HepG2 (cell line): ENCODE measurements at regions not wholly inside any gene's neighbourhood (a gene's known extent, or its start where the extent isn't known, plus 50 kb on each side); places are given as distances from the start of the nearest gene placed in this dataset.

Experiments
- ATAC-seq: fragments of 200-7000 bp; cut with Tn5 transposase; 3 replicates; pipeline ENCODE4 v1.9.1; 2020; ENCODE audit warnings: mild to moderate bottlenecking, moderate library complexity
- BruUV-seq: library from RNA; stranded (reverse); fragments of 400-500 nt; replicated peaks from 2 replicates; lab custom pipeline; 2021; lab: Mats Ljungman, UMichigan
- CTCF ChIA-PET: fragments of 300-600 bp; formaldehyde crosslinking; extraction: SDS; loops from one replicate; lab custom pipeline; 2021; ENCODE audit warnings: low total read pairs, inconsistent platforms, low intra/inter-chr PET ratio; lab: Yijun Ruan, JAX
- POLR2A ChIA-PET: fragments of 350-600 bp; sonication (Branson Sonifier 250); formaldehyde crosslinking; loops from one replicate; lab custom pipeline; 2020; ENCODE audit warnings: antibody characterized with exemption, inconsistent platforms; lab: Yijun Ruan, JAX
- DNase-seq: peaks from one replicate; pipeline ENCODE4 v3.0.0-alpha.2; 2015; ENCODE audit warnings: low spot score
- FAIRE-seq: peaks from 3 replicates; lab custom pipeline; 2011; peaks lifted over from hg19 to GRCh38; lab: Jason Lieb, UNC
- H2AFZ ChIP-seq: one replicate; pipeline ENCODE4 v1.6.1; 2011; ENCODE audit warnings: low read length, inconsistent platforms
- H3K27ac ChIP-seq: fragments of 300-600 bp; 3 replicates; pipeline ENCODE4 v1.8.0; 2011; ENCODE audit warnings: mixed run types, mild to moderate bottlenecking, mixed read lengths, low read length, inconsistent platforms; ENCODE audit not compliant: insufficient read depth; ENCODE audit errors: extremely low read length
- H3K27me3 ChIP-seq, 2 experiments: fragments of 200-600 bp in 1 of 2; 2 replicates in 1 of 2; 3 replicates in 1 of 2; pipeline versions ENCODE4 v1.6.0 to v1.8.0; 2011; ENCODE audit warnings: low read length in 2 of 2, mild to moderate bottlenecking in 2 of 2, moderate library complexity in 2 of 2, inconsistent platforms in 1 of 2; ENCODE audit not compliant: insufficient read depth in 2 of 2, control insufficient read depth in 1 of 2
- H3K36me3 ChIP-seq, 2 experiments: fragments of 200-600 bp in 1 of 2; replicated peaks in 1 of 2; 2 replicates in 1 of 2; 3 replicates in 1 of 2; pipeline versions ENCODE4 v1.5.1 to v1.8.0; 2011; ENCODE audit warnings: low read length in 2 of 2, inconsistent platforms in 1 of 2; ENCODE audit not compliant: insufficient read depth in 2 of 2, control insufficient read depth in 1 of 2
- H3K4me1 ChIP-seq: 2 replicates; pipeline ENCODE4 v1.5.1; 2012; ENCODE audit warnings: low read length, inconsistent platforms; ENCODE audit not compliant: insufficient read depth
- H3K4me2 ChIP-seq: 2 replicates; pipeline ENCODE4 v1.6.0; 2011; ENCODE audit warnings: low read depth, low read length, inconsistent platforms
- H3K4me3 ChIP-seq, 3 experiments: fragments of 200-600 bp in 1 of 3; sonication (generic), shearing (Covaris generic) in 1 of 3; replicated peaks in 1 of 3; 2 replicates each; pipeline ENCODE4 v1.5.1; 2011 to 2016; ENCODE audit warnings: low read length in 3 of 3, inconsistent platforms in 2 of 3, low read depth in 2 of 3, mild to moderate bottlenecking in 2 of 3, control low read depth in 1 of 3, mixed read lengths in 1 of 3; ENCODE audit not compliant: insufficient read depth in 1 of 3
- H3K79me2 ChIP-seq: one replicate; pipeline ENCODE4 v1.6.1; 2011; ENCODE audit warnings: low read length, inconsistent platforms; ENCODE audit not compliant: insufficient read depth
- H3K9ac ChIP-seq: 2 replicates; pipeline ENCODE4 v1.6.0; 2011; ENCODE audit warnings: mild to moderate bottlenecking, low read depth, low read length, inconsistent platforms; ENCODE audit not compliant: insufficient read depth
- H3K9me3 ChIP-seq: 2 replicates; pipeline ENCODE4 v1.5.1; 2012; ENCODE audit warnings: mild to moderate bottlenecking, low read length
- H4K20me1 ChIP-seq: 2 replicates; pipeline ENCODE4 v1.6.0; 2011; ENCODE audit warnings: inconsistent platforms, mild to moderate bottlenecking, low read length, moderate library complexity; ENCODE audit not compliant: insufficient read depth
- BCLAF1 ChIP-seq: fragments of 450-650 bp; IDR thresholded peaks from 2 replicates; pipeline ENCODE4 v1.6.1; 2017; ENCODE audit warnings: mild to moderate bottlenecking
- CEBPB ChIP-seq: IDR thresholded peaks from 2 replicates; pipeline ENCODE4 v1.6.1; 2011; ENCODE audit warnings: low read depth, low read length, improper control_type of control experiment, borderline replicate concordance
- ELF4 ChIP-seq: sonication (generic); formaldehyde crosslinking; IDR thresholded peaks from 2 replicates; pipeline ENCODE4 v1.5.0; 2020; ENCODE audit warnings: missing genetic modification reagents, mild to moderate bottlenecking, moderate library complexity, borderline replicate concordance
- MXD4 ChIP-seq: IDR thresholded peaks from 2 replicates; pipeline ENCODE4 v1.6.1; 2016; ENCODE audit warnings: mild to moderate bottlenecking, missing biosample characterization, missing genetic modification reagents
- MZF1 ChIP-seq: sonication (generic); formaldehyde crosslinking; IDR thresholded peaks from 2 replicates; pipeline ENCODE4 v1.8.1; 2023; ENCODE audit warnings: mild to moderate bottlenecking, missing genetic modification reagents, borderline replicate concordance
- NFE2 ChIP-seq: sonication (generic); formaldehyde crosslinking; IDR thresholded peaks from 2 replicates; pipeline ENCODE4 v1.4.0; 2020; ENCODE audit warnings: missing genetic modification reagents
- REL ChIP-seq: sonication (generic); formaldehyde crosslinking; conservative IDR thresholded peaks from 2 replicates; pipeline ENCODE4 v1.8.0; 2022; ENCODE audit warnings: mild to moderate bottlenecking, missing genetic modification reagents, moderate library complexity
- SAP130 ChIP-seq: IDR thresholded peaks from 2 replicates; pipeline ENCODE4 v1.6.1; 2016; ENCODE audit warnings: low read depth
- TSC22D2 ChIP-seq: sonication (generic); formaldehyde crosslinking; IDR thresholded peaks from 2 replicates; pipeline ENCODE4 v1.5.1; 2020; ENCODE audit warnings: missing genetic modification reagents, mild to moderate bottlenecking, borderline replicate concordance
- ZNF768 ChIP-seq: sonication (generic); formaldehyde crosslinking; IDR thresholded peaks from 2 replicates; pipeline ENCODE4 v1.4.0; 2020; ENCODE audit warnings: missing genetic modification reagents
- ZNF770 ChIP-seq: sonication (generic); formaldehyde crosslinking; IDR thresholded peaks from 2 replicates; pipeline ENCODE4 v1.5.0; 2020; ENCODE audit warnings: mild to moderate bottlenecking, missing genetic modification reagents
- WGBS: methylation state at CpG from one replicate; pipeline ENCODE4 v1.1.6; 2017; ENCODE audit warnings: low lambda C conversion rate; 5-methylcytosine and 5-hydroxymethylcytosine counted together
- in situ Hi-C: cut with HindIII; loops from 2 replicates; pipeline ENCODE4 v1.10.0; 2017; ENCODE audit warnings: low pct_unique_long_range_greater_than_20kb; ENCODE audit not compliant: extremely low pct_ligation_motif_present
- intact Hi-C: fragments of 100-400 bp; cut with micrococcal nuclease; formaldehyde crosslinking; loops from one replicate; pipeline ENCODE4 v1.10.0; 2022; ENCODE audit not compliant: unreplicated experiment

GRCh38 chr2:111715987-111716904 is 167.7 kb downstream of the ANAPC1 start:
- Histone ChIP-seq H3K27me3 (peaks cover 3 to 8% of the 10 kb centered on the region in 2 experiments; a peak in 1 of 5 replicates), H3K9me3 (peaks cover 10% of the 10 kb centered on the region; the same call in 1 of the 2 replicates), H2AFZ (no peak overlapping the region), H3K27ac (no peak overlapping the region)
- ATAC-seq: no peak
- in situ Hi-C loops: no loop called here
- WGBS: 55% methylated on average over 13 of the region's 13 CpGs
- POLR2A ChIA-PET: no interaction called here
- no peak for TF ChIP-seq REL (CRISPR knock-in tag)
- peak; percentile 80 for TF ChIP-seq CEBPB
- peak; percentile 75 for TF ChIP-seq ZNF768 (CRISPR knock-in tag)
- TF ChIP-seq, all 625 proteins: peak for 2
- no peak overlapping the region for H3K9ac ChIP-seq
- no peak for FAIRE-seq
- no TSS peak for BruUV-seq
- H3K36me3 ChIP-seq: no peaks in the 10 kb centered on the region
- H3K4me1 ChIP-seq: no peaks in the 10 kb centered on the region
- CTCF ChIA-PET: no interaction called here
- intact Hi-C loops: no loop called here
- H4K20me1 ChIP-seq: no peaks in the 10 kb centered on the region
- no peak overlapping the region for H3K4me2 ChIP-seq
- no peaks in the 10 kb centered on the region for H3K79me2 ChIP-seq
- DNase-seq: peak; percentile 0
- H3K4me3 ChIP-seq: no peak overlapping the region

GRCh38 chr2:111716905-111717775 is 166.9 kb downstream of the ANAPC1 start:
- Histone ChIP-seq H3K27ac (no peak overlapping the region), H4K20me1 (no peaks in the 10 kb centered on the region), H3K4me3 (no peak overlapping the region), H3K9ac (no peak overlapping the region), H3K4me2 (no peak overlapping the region), H3K79me2 (no peaks in the 10 kb centered on the region), H3K27me3 (0 out of 5 replicates have a peak, but pooled peaks cover 3 to 8% of the 10 kb centered on the region in 2 experiments), H3K9me3 (peaks cover 4% of the 10 kb centered on the region; the same call in 1 of the 2 replicates), H3K36me3 (no peaks in the 10 kb centered on the region), H2AFZ (no peak overlapping the region), H3K4me1 (no peaks in the 10 kb centered on the region)
- in situ Hi-C loops: no loop called here
- peak; percentile 19; the same call in 1 of the 3 replicates for ATAC-seq
- FAIRE-seq: no peak
- TF ChIP-seq NFE2 (CRISPR knock-in tag) (no peak), ELF4 (CRISPR knock-in tag) (no peak), ZNF770 (CRISPR knock-in tag) (no peak), TSC22D2 (CRISPR knock-in tag) (no peak), MZF1 (CRISPR knock-in tag) (no peak), SAP130 (CRISPR knock-in tag) (no peak), BCLAF1 (no peak), MXD4 (no peak)
- ChIA-PET CTCF (no interaction called here), POLR2A (no interaction called here)
- intact Hi-C loops: no loop called here
- whole genome bisulfite sequencing: 59% methylated on average over 21 of the region's 21 CpGs
- peak; percentile 0 for DNase-seq
- no TSS peak for BruUV-seq
